ENCODE measurements at regions not wholly inside any gene's neighbourhood (a gene's known extent, or its start where the extent isn't known, plus 50 kb on each side); places are given as distances from the start of the nearest gene placed in this dataset.

DNA sequence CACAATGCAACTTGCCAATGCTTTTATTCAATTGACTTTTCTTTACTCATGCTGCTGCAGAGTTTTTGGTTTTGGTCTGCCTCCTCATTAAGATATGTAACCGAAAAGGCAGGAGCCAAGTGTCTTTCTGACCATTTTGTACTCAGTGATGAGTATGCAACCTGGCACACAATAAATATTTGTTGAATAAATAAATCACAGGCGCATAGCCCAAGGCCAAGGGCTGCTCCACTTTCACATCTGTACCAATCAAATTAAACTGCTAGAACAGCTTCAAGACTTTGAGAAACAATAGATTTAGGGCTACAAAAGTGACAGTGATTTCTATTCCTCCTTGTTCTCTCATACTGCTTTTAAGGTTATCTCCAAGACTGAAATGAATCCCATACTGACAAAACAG lies 828.2 kb downstream of the RNF144A start:
- intact Hi-C loops (cut with DNase I): no loop called here
- H3K9me3 ChIP-seq: no peaks in the 10 kb centered on the region
- peaks cover 0 to 3% (median 0%) of the 10 kb centered on the region in 9 donors for H3K27me3 ChIP-seq
- no peak for DNase-seq
- H3K4me1 ChIP-seq: no peaks in the 10 kb centered on the region
- TF ChIP-seq POLR2A (IDR thresholded peaks at IDR 0.05): no peak
- TF ChIP-seq, protein P1, sequence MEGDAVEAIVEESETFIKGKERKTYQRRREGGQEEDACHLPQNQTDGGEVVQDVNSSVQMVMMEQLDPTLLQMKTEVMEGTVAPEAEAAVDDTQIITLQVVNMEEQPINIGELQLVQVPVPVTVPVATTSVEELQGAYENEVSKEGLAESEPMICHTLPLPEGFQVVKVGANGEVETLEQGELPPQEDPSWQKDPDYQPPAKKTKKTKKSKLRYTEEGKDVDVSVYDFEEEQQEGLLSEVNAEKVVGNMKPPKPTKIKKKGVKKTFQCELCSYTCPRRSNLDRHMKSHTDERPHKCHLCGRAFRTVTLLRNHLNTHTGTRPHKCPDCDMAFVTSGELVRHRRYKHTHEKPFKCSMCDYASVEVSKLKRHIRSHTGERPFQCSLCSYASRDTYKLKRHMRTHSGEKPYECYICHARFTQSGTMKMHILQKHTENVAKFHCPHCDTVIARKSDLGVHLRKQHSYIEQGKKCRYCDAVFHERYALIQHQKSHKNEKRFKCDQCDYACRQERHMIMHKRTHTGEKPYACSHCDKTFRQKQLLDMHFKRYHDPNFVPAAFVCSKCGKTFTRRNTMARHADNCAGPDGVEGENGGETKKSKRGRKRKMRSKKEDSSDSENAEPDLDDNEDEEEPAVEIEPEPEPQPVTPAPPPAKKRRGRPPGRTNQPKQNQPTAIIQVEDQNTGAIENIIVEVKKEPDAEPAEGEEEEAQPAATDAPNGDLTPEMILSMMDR (IDR thresholded peaks at IDR 0.05): no peak
- ATAC-seq: no peak
- no peaks in the 10 kb centered on the region for H3K36me3 ChIP-seq
- 92 to 97% (median 94%) methylated on average over 2 of the region's 2 CpGs for WGBS, 4 donors
- H3K27ac ChIP-seq: peak overlapping the region in 1 of 12 donors; percentile 12
- no peak overlapping the region for H3K4me3 ChIP-seq

DNA sequence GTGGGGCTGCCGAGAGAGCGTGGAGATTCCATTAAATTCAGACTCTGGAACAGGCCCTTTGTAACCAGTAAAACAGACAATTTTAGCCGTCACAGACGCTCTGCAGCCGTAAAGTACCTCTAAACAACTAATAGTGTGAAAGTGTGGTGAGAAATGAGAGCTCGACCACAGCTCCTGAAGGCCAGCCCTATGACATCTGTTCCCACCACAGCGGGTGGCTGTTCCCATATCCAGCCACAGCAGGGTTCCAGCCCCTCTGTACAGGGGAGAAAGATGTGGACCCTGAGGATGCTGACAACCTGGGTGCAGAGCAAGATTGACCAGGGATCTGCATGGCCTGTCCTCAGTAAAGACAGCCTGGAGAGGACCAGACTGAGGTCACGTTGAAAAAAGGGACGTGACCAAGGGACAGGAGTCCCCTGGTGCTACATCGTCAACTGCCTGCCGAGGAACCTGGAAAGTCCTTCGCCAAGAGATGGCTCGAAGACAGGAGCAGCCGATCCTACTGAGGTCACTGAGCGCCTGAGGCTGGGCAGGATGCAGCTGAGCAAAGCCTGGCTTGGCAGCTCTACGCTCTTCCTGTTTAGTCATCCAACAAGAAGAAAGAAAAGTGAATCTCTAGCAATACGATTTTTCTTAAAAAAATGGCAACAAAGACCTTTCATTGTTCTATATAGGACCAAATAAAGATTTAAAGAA lies 831.7 kb downstream of the RNF144A start:
- TF ChIP-seq, protein P1 (IDR thresholded peaks at IDR 0.05): no peak
- no peak for TF ChIP-seq POLR2A (IDR thresholded peaks at IDR 0.05)
- WGBS, 4 donors: 69 to 78% (median 73%) methylated on average over 16 to 17 of the region's 17 CpGs
- no peaks in the 10 kb centered on the region for H3K36me3 ChIP-seq
- peaks cover 0 to 9% (median 6%) of the 10 kb centered on the region in 12 donors for H3K9me3 ChIP-seq
- ATAC-seq (peak in 2 of 4 donors; percentile 31 to 77), DNase-seq (no peak)
- no peak overlapping the region for H3K27ac ChIP-seq
- no peaks in the 10 kb centered on the region for H3K27me3 ChIP-seq
- peaks cover 0 to 3% (median 0%) of the 10 kb centered on the region in 12 donors for H3K4me1 ChIP-seq
- intact Hi-C loops (cut with DNase I): no loop called here
- no peak overlapping the region for H3K4me3 ChIP-seq

DNA sequence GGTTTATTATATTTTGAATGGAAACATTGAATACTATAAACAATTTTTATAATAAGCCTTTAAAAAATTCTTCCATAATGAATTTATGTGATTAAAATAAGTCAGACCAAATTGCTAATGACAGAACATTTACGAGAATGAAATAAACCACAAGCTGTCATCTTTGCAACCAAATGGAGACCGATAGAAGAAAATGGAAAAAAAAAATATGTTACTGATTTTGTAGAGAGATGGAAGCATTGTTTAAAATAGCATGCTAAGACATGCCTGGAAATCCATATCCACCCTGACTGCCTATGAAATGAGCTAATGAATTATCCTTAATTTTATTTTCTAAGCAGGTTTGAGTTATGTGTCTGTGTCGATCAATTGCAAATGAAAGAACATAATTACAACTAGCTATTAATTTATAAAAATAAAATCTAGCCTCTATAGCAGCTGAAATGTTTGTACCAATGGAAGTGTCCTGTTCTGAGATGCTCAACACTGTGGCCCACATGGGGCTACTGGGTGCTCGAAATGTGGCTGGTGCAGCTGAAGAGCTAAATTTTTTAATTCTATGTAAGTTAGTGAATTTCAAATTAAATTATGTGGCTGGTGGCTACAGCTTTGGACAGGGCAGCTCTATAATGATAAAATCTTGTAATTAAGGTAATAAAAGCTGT lies 832.8 kb downstream of the RNF144A start:
- WGBS, 4 donors: 94% methylated on average over 4 of the region's 4 CpGs
- peaks cover 0 to 3% (median 0%) of the 10 kb centered on the region in 12 donors for H3K4me1 ChIP-seq
- H3K4me3 ChIP-seq: no peak overlapping the region
- H3K27me3 ChIP-seq: no peaks in the 10 kb centered on the region
- ATAC-seq (no peak), DNase-seq (no peak)
- no peak overlapping the region for H3K27ac ChIP-seq
- intact Hi-C loops (cut with DNase I): no loop called here
- TF ChIP-seq POLR2A (IDR thresholded peaks at IDR 0.05): no peak
- TF ChIP-seq, protein P1 (IDR thresholded peaks at IDR 0.05): no peak
- H3K9me3 ChIP-seq: peaks cover 0 to 20% (median 16%) of the 10 kb centered on the region in 12 donors
- H3K36me3 ChIP-seq: no peaks in the 10 kb centered on the region

DNA sequence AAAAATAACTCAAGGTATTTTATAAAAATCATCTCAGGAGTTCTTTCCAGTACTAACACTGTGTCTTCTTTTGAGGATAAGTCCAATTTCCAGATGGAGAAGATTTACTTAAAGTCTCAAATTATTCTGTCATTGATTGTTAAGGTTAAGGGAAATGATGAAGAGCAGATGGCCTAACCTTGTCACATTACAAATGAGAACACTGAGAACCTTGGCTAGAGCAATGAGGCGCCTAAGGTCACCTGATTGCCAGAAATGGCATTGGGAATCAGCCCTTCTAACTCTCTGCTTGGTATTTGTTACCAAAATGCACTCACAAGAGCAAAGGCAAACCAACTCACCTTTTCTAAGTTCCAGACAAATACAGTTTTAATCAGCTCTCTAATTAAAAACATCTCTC lies 835.1 kb downstream of the RNF144A start:
- Histone ChIP-seq H3K4me3 (no peak overlapping the region), H3K36me3 (no peaks in the 10 kb centered on the region), H3K27ac (peak overlapping the region in 1 of 12 donors; percentile 55), H3K9me3 (peaks cover 0 to 21% (median 16%) of the 10 kb centered on the region in 12 donors), H3K27me3 (no peaks in the 10 kb centered on the region), H3K4me1 (peaks cover 0 to 3% (median 0%) of the 10 kb centered on the region in 12 donors)
- TF ChIP-seq, protein P1 (IDR thresholded peaks at IDR 0.05): no peak
- TF ChIP-seq POLR2A (IDR thresholded peaks at IDR 0.05): no peak
- no peak for DNase-seq
- intact Hi-C loops (cut with DNase I): no loop called here
- WGBS, 4 donors: 73 to 93% (median 81%) methylated on average over 1 of the region's 1 CpG
- peak in 3 of 4 donors; percentile 58 to 75 (median 63) for ATAC-seq

All from heart left ventricle (tissue), 16 donors.